Skeletal muscle satellite cell (primary cell): ENCODE measurements at regions not wholly inside any gene's neighbourhood (a gene's known extent, or its start where the extent isn't known, plus 50 kb on each side); places are given as distances from the start of the nearest gene placed in this dataset.

Experiments used
- H3K27me3 ChIP-seq: 2 replicates; pipeline ENCODE4 v1.7.0; 2013; ENCODE audit warnings: low read length; ENCODE audit not compliant: control insufficient read depth, insufficient read depth
- H3K36me3 ChIP-seq: 2 replicates; pipeline ENCODE4 v1.7.0; 2013; ENCODE audit warnings: mild to moderate bottlenecking, control low read depth, low read length; ENCODE audit not compliant: insufficient read depth
- H3K4me1 ChIP-seq: 2 replicates; pipeline ENCODE4 v1.7.0; 2013; ENCODE audit warnings: low read length; ENCODE audit not compliant: control insufficient read depth, insufficient read depth
- H3K4me2 ChIP-seq: 2 replicates; pipeline ENCODE4 v1.7.0; 2013; ENCODE audit warnings: mild to moderate bottlenecking, low read length
- H3K4me3 ChIP-seq: 2 replicates; pipeline ENCODE4 v1.7.0; 2013; ENCODE audit warnings: low read length
- H3K9ac ChIP-seq: 2 replicates; pipeline ENCODE4 v1.7.0; 2013; ENCODE audit warnings: mild to moderate bottlenecking, low read depth, low read length, moderate library complexity
- H3K9me3 ChIP-seq: replicated peaks from 2 replicates; pipeline ENCODE4 v1.7.0; 2013; ENCODE audit warnings: mild to moderate bottlenecking, control low read depth, low read length

GRCh38 chr6:164906766-164907165 is 402.6 kb downstream of the C6orf118 start:
- H3K9ac ChIP-seq: no peak overlapping the region
- H3K9me3 ChIP-seq: no peaks in the 10 kb centered on the region
- no peak overlapping the region for H3K4me2 ChIP-seq
- H3K4me1 ChIP-seq: peaks cover 3% of the 10 kb centered on the region
- no peaks in the 10 kb centered on the region for H3K36me3 ChIP-seq
- H3K27me3 ChIP-seq: no peaks in the 10 kb centered on the region
- H3K4me3 ChIP-seq: no peak overlapping the region

- no peak overlapping the region for H3K9ac ChIP-seq
- no peak overlapping the region for H3K4me3 ChIP-seq
- no peaks in the 10 kb centered on the region for H3K9me3 ChIP-seq
- H3K4me1 ChIP-seq: no peaks in the 10 kb centered on the region
- no peaks in the 10 kb centered on the region for H3K36me3 ChIP-seq
- no peak overlapping the region for H3K4me2 ChIP-seq
- H3K27me3 ChIP-seq: no peaks in the 10 kb centered on the region
These were observed 404.1 kb downstream of the C6orf118 start for GRCh38 chr6:164905311-164905710.

GRCh38 chr6:164898412-164898811 is 411.0 kb downstream of the C6orf118 start:
- no peak overlapping the region for H3K4me3 ChIP-seq
- H3K36me3 ChIP-seq: no peaks in the 10 kb centered on the region
- H3K4me2 ChIP-seq: no peak overlapping the region
- no peaks in the 10 kb centered on the region for H3K9me3 ChIP-seq
- H3K27me3 ChIP-seq: no peaks in the 10 kb centered on the region
- H3K4me1 ChIP-seq: no peaks in the 10 kb centered on the region
- H3K9ac ChIP-seq: no peak overlapping the region

- H3K4me1 ChIP-seq: no peaks in the 10 kb centered on the region
- no peaks in the 10 kb centered on the region for H3K9me3 ChIP-seq
- no peaks in the 10 kb centered on the region for H3K36me3 ChIP-seq
- H3K4me3 ChIP-seq: no peak overlapping the region
- no peaks in the 10 kb centered on the region for H3K27me3 ChIP-seq
- H3K4me2 ChIP-seq: no peak overlapping the region
- H3K9ac ChIP-seq: no peak overlapping the region
These were observed 411.7 kb downstream of the C6orf118 start for GRCh38 chr6:164897523-164898235.

GRCh38 chr6:164889980-164890379 is 419.4 kb downstream of the C6orf118 start:
- Histone ChIP-seq H3K36me3 (no peaks in the 10 kb centered on the region), H3K27me3 (no peaks in the 10 kb centered on the region), H3K4me2 (no peak overlapping the region), H3K4me3 (no peak overlapping the region), H3K9me3 (no peaks in the 10 kb centered on the region), H3K4me1 (no peaks in the 10 kb centered on the region), H3K9ac (no peak overlapping the region)

GRCh38 chr6:164887660-164888059 is 421.7 kb downstream of the C6orf118 start:
- Histone ChIP-seq H3K36me3 (no peaks in the 10 kb centered on the region), H3K9ac (no peak overlapping the region), H3K4me3 (no peak overlapping the region), H3K27me3 (no peaks in the 10 kb centered on the region), H3K4me1 (no peaks in the 10 kb centered on the region), H3K9me3 (no peaks in the 10 kb centered on the region), H3K4me2 (no peak overlapping the region)

GRCh38 chr6:164882236-164882635 is 427.2 kb downstream of the C6orf118 start:
- no peaks in the 10 kb centered on the region for H3K4me1 ChIP-seq
- no peaks in the 10 kb centered on the region for H3K36me3 ChIP-seq
- H3K9ac ChIP-seq: no peak overlapping the region
- no peaks in the 10 kb centered on the region for H3K9me3 ChIP-seq
- no peaks in the 10 kb centered on the region for H3K27me3 ChIP-seq
- H3K4me3 ChIP-seq: no peak overlapping the region
- H3K4me2 ChIP-seq: no peak overlapping the region

GRCh38 chr6:164871783-164872182 is 437.6 kb downstream of the C6orf118 start:
- no peaks in the 10 kb centered on the region for H3K4me1 ChIP-seq
- H3K4me3 ChIP-seq: no peak overlapping the region
- no peaks in the 10 kb centered on the region for H3K27me3 ChIP-seq
- no peak overlapping the region for H3K9ac ChIP-seq
- H3K9me3 ChIP-seq: no peaks in the 10 kb centered on the region
- no peaks in the 10 kb centered on the region for H3K36me3 ChIP-seq
- no peak overlapping the region for H3K4me2 ChIP-seq

GRCh38 chr6:164870164-164870563 is 439.2 kb downstream of the C6orf118 start:
- H3K9me3 ChIP-seq: no peaks in the 10 kb centered on the region
- no peaks in the 10 kb centered on the region for H3K36me3 ChIP-seq
- H3K27me3 ChIP-seq: no peaks in the 10 kb centered on the region
- H3K4me2 ChIP-seq: no peak overlapping the region
- no peak overlapping the region for H3K9ac ChIP-seq
- H3K4me3 ChIP-seq: no peak overlapping the region
- no peaks in the 10 kb centered on the region for H3K4me1 ChIP-seq

GRCh38 chr6:164861967-164862366 is 447.4 kb downstream of the C6orf118 start:
- H3K27me3 ChIP-seq: no peaks in the 10 kb centered on the region
- no peaks in the 10 kb centered on the region for H3K4me1 ChIP-seq
- no peak overlapping the region for H3K4me2 ChIP-seq
- H3K9ac ChIP-seq: no peak overlapping the region
- no peaks in the 10 kb centered on the region for H3K9me3 ChIP-seq
- no peak overlapping the region for H3K4me3 ChIP-seq
- H3K36me3 ChIP-seq: no peaks in the 10 kb centered on the region

GRCh38 chr6:164859816-164860215 is 449.6 kb downstream of the C6orf118 start:
- H3K9ac ChIP-seq: no peak overlapping the region

GRCh38 chr6:164856138-164856537 is 453.3 kb downstream of the C6orf118 start:
- no peak overlapping the region for H3K9ac ChIP-seq
- no peaks in the 10 kb centered on the region for H3K4me1 ChIP-seq
- H3K9me3 ChIP-seq: no peaks in the 10 kb centered on the region
- H3K36me3 ChIP-seq: no peaks in the 10 kb centered on the region
- no peaks in the 10 kb centered on the region for H3K27me3 ChIP-seq
- no peak overlapping the region for H3K4me2 ChIP-seq
- no peak overlapping the region for H3K4me3 ChIP-seq

More at GRCh38 chr6:164859816-164860215, 449.6 kb downstream of the C6orf118 start:
- no peaks in the 10 kb centered on the region for H3K9me3 ChIP-seq
- H3K4me3 ChIP-seq: no peak overlapping the region
- H3K4me2 ChIP-seq: no peak overlapping the region
- H3K27me3 ChIP-seq: no peaks in the 10 kb centered on the region
- no peaks in the 10 kb centered on the region for H3K4me1 ChIP-seq
- H3K36me3 ChIP-seq: no peaks in the 10 kb centered on the region
